Heart left ventricle (tissue), 16 donors: ENCODE measurements at regions not wholly inside any gene's neighbourhood (a gene's known extent, or its start where the extent isn't known, plus 50 kb on each side); places are given as distances from the start of the nearest gene placed in this dataset.
"Not testable (repeated sequence)": the region's sequence is repeated elsewhere in the genome, so short reads cannot be mapped to it uniquely, and the experiment has no call there.

Experiments
- ATAC-seq, 4 donors: fragments of 200-7000 bp; cut with Tn5 transposase; one replicate each; pipeline ENCODE4 v1.9.1; 2020 to 2022; ENCODE audit warnings: moderate library complexity in 4 of 4, mild to moderate bottlenecking in 3 of 4, moderate number of reproducible peaks in 1 of 4
- DNase-seq, 5 donors: peaks; one replicate each; pipeline ENCODE4 v3.0.0-alpha.2; 2020
- H3K27ac ChIP-seq, 12 donors: fragments of 200-600 bp; sonication (generic) in 4 of 12; one replicate each; pipeline versions ENCODE4 v1.5.0 to v1.8.0; 2016 to 2022; ENCODE audit warnings: mild to moderate bottlenecking in 2 of 12
- H3K27me3 ChIP-seq, 9 donors: fragments of 200-600 bp; sonication (generic) in 2 of 9; one replicate each; pipeline versions ENCODE4 v1.5.1 to v1.8.0; 2016 to 2022; ENCODE audit warnings: mild to moderate bottlenecking in 3 of 9
- H3K36me3 ChIP-seq, 9 donors: fragments of 200-600 bp; sonication (generic) in 2 of 9; one replicate each; pipeline versions ENCODE4 v1.5.0 to v1.8.0; 2018 to 2022; ENCODE audit warnings: mild to moderate bottlenecking in 2 of 9
- H3K4me1 ChIP-seq, 12 donors: fragments of 200-600 bp; sonication (generic) in 4 of 12; one replicate each; pipeline versions ENCODE4 v1.5.0 to v1.8.0; 2016 to 2022; ENCODE audit warnings: mild to moderate bottlenecking in 3 of 12
- H3K4me3 ChIP-seq, 12 donors: fragments of 200-600 bp; sonication (generic) in 4 of 12; one replicate each; pipeline versions ENCODE4 v1.5.0 to v1.8.0; 2017 to 2022; ENCODE audit warnings: mild to moderate bottlenecking in 9 of 12, moderate library complexity in 4 of 12
- H3K9me3 ChIP-seq, 12 donors: fragments of 200-600 bp; sonication (generic) in 4 of 12; one replicate each; pipeline versions ENCODE4 v1.5.0 to v1.8.0; 2016 to 2022; ENCODE audit warnings: mild to moderate bottlenecking in 1 of 12
- POLR2A ChIP-seq, 2 donors: fragments of 450-650 bp; IDR thresholded peaks; one replicate each; pipeline ENCODE4 v1.6.1; 2017; ENCODE audit warnings: antibody characterized with exemption in 2 of 2, mild to moderate bottlenecking in 2 of 2, moderate library complexity in 2 of 2
- WGBS, 4 donors: extraction: QIAGEN DNeasy Blood & Tissue Kit in 2 of 4; methylation state at CpG; one replicate each; pipeline versions ENCODE4 v1.1.5 to v1.1.7; 2013 to 2018; 5-methylcytosine and 5-hydroxymethylcytosine counted together
- intact Hi-C, 10 donors: fragments of 100-400 bp; cut with DNase I; formaldehyde crosslinking; loops; one replicate each; pipeline versions ENCODE4 v1.11.1 to v1.14.2; 2022
- TF ChIP-seq, protein P1 (sequence below), 12 donors: fragments of 200-600 bp; sonication (generic) in 4 of 12; IDR thresholded peaks; one replicate each; pipeline versions ENCODE4 v1.5.0 to v1.8.0; 2018 to 2022; ENCODE audit warnings: antibody characterized with exemption in 12 of 12, mild to moderate bottlenecking in 5 of 12
- donor health status: ischemic (EF 13 %, LVEDD 7.1; RV severe dilation, severe dysfunction).
- donor health status: healthy with polysubstance abuse.
- donor health status: DM: no; HTN: yes; CAD: no.
- donor health status: DM: no; HTN: no; CAD: no.
- donor health status: ischemic (EF 25% LVEDD 6.9; RV normal size, moderate dysfunction).
- donor health status: ischemic (EF 25% LVEDD 5.7; RV mildly dilated, moderate dysfunction).
- donor health status: healthy.
- donor health status: DM: yes; HTN: yes; CAD: no.
- donor health status: ischemic (EF 35%, LVEDD 5.7; RV mildly dilated, moderate dysfunction).
- donor health status: nonischemic (EF 11% LVEDD 7.7; RV severe dilation, severe dysfunction).
- donor health status: DM: yes; HTN: yes; CAD: no.
- donor health status: PGD.
- donor health status: ischemic (EF 29% LVEDD 5.4; RV normal size, mild dysfunction).
- donor health status: nonischemic (EF 23%, LVEDD 6.1; RV moderate dilation, normal function).

DNA sequence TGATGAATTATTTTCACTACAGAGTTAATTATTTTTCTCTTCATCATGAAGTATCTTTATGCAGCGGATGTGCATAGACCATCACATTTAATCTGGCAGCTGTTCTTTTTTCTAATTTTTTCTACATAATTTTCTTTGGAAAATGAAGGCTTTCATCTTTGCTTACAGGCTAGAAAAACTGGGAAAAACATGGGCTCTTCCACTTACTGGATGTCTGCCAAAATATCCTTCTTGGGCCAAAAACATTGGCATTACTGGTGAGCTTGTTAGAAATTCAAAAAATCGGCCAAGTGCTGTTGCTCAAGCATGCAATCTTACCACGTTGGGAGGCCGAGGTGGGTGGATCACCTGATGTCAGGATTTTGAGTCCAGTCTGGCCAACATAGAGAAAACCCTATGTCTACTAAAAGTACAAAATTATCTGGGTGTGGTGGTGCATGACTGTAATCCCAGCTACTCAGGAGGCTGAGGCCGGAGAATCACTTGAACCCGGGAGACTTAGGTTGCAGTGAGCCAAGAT is 176.8 kb downstream of the ZNF737 start:
- 83 to 91% (median 85%) methylated on average over 6 of the region's 6 CpGs for WGBS, 4 donors
- no peaks in the 10 kb centered on the region for H3K36me3 ChIP-seq
- ATAC-seq (no peak), DNase-seq (no peak)
- no peak overlapping the region for H3K27ac ChIP-seq
- no peak overlapping the region for H3K4me3 ChIP-seq
- no peaks in the 10 kb centered on the region for H3K4me1 ChIP-seq
- H3K9me3 ChIP-seq, result peaks cover 0 to 84% (median 16%) of the 10 kb centered on the region in 12 donors
- H3K27me3 ChIP-seq, result no peaks in the 10 kb centered on the region
- intact Hi-C loops, result no loop called here
- TF ChIP-seq, protein P1, sequence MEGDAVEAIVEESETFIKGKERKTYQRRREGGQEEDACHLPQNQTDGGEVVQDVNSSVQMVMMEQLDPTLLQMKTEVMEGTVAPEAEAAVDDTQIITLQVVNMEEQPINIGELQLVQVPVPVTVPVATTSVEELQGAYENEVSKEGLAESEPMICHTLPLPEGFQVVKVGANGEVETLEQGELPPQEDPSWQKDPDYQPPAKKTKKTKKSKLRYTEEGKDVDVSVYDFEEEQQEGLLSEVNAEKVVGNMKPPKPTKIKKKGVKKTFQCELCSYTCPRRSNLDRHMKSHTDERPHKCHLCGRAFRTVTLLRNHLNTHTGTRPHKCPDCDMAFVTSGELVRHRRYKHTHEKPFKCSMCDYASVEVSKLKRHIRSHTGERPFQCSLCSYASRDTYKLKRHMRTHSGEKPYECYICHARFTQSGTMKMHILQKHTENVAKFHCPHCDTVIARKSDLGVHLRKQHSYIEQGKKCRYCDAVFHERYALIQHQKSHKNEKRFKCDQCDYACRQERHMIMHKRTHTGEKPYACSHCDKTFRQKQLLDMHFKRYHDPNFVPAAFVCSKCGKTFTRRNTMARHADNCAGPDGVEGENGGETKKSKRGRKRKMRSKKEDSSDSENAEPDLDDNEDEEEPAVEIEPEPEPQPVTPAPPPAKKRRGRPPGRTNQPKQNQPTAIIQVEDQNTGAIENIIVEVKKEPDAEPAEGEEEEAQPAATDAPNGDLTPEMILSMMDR (IDR thresholded peaks at IDR 0.05), result no peak
- TF ChIP-seq POLR2A (IDR thresholded peaks at IDR 0.05), result no peak

DNA sequence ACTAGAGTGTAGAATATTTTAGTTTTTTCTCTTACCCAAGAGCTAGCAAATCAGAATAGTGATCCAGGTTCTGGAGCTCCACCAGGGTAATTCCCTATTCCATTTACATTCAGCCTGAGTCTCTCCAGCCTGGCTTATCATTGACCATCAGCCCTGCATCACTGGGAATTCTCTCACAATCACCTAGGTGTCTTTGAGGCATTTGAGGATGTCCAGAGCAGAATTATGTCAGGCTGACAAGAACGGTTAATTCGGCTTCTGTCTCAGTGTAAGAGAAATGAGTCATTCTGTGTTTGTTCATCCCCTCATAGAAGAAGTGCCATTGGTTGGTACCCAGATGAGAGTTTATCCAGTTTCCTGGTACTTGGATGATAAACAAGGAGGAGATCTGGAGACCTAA is 180.5 kb downstream of the ZNF737 start:
- no peaks in the 10 kb centered on the region for H3K27me3 ChIP-seq
- no peak overlapping the region for H3K27ac ChIP-seq
- H3K4me3 ChIP-seq, result no peak overlapping the region
- DNase-seq (no peak), ATAC-seq (no peak)
- no peaks in the 10 kb centered on the region for H3K4me1 ChIP-seq
- intact Hi-C loops, result no loop called here
- 36 to 45% (median 39%) methylated on average over 2 of the region's 2 CpGs for WGBS, 4 donors
- TF ChIP-seq POLR2A (IDR thresholded peaks at IDR 0.05), result no peak
- TF ChIP-seq, protein P1 (IDR thresholded peaks at IDR 0.05), result no peak
- H3K36me3 ChIP-seq, result no peaks in the 10 kb centered on the region
- H3K9me3 ChIP-seq, result peaks cover 0 to 68% (median 4%) of the 10 kb centered on the region in 12 donors

DNA sequence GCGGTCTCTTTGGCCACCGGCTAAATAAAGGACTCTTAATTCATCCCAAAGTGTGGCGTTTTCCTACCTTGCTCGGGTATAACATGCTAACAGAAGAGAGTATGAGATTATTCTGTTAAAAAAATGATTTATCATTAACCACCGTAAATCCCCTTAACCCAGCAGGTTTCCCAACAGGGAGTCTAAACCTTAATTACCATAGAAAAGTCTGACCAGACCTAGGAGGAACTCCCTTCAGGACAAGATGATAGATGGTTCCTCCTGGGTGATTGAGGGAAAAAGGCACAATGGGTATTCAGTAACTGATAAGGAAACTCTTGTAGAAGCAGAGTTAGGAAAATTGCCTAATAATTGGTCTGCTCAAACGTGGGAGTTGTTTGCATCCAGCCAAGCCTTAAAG is 193.7 kb downstream of the ZNF737 start:
- no peaks in the 10 kb centered on the region for H3K4me1 ChIP-seq
- H3K27ac ChIP-seq, result no peak overlapping the region
- intact Hi-C loops, result no loop called here
- no peaks in the 10 kb centered on the region for H3K36me3 ChIP-seq
- no peak for DNase-seq
- no peak for ATAC-seq
- WGBS, 4 donors, result 26 to 36% (median 32%) methylated on average over 6 of the region's 6 CpGs
- H3K9me3 ChIP-seq, result peaks cover 0 to 20% (median 0%) of the 10 kb centered on the region in 12 donors
- no peak for TF ChIP-seq POLR2A (IDR thresholded peaks at IDR 0.05)
- TF ChIP-seq, protein P1 (IDR thresholded peaks at IDR 0.05), result no peak
- no peak overlapping the region for H3K4me3 ChIP-seq
- H3K27me3 ChIP-seq, result no peaks in the 10 kb centered on the region

DNA sequence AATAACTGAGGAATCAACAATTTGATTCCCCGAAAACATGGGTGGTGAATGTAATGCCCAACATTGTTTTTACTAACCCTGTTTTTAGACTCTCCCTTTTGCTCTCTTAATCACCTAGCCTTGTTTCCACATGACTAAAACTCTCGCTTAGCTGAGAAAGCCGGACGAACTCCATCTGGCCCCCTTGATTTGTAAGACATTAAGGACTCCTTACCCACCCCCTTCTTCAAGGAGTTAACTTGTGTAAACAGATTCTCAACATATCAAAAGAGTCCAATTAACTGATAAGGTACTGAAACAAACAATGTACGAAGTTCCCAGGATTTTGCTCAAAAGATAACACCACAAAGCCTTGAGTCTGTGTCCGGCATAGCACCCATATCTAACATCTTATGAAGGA is 194.3 kb downstream of the ZNF737 start:
- ATAC-seq, H3K27ac ChIP-seq, H3K4me1 ChIP-seq, H3K36me3 ChIP-seq, H3K4me3 ChIP-seq, H3K27me3 ChIP-seq, DNase-seq, intact Hi-C loops: not testable (repeated sequence)
- 49 to 71% (median 56%) methylated on average over 6 of the region's 6 CpGs for WGBS, 4 donors
- peaks cover 0 to 17% (median 0%) of the 10 kb centered on the region in 12 donors for H3K9me3 ChIP-seq

DNA sequence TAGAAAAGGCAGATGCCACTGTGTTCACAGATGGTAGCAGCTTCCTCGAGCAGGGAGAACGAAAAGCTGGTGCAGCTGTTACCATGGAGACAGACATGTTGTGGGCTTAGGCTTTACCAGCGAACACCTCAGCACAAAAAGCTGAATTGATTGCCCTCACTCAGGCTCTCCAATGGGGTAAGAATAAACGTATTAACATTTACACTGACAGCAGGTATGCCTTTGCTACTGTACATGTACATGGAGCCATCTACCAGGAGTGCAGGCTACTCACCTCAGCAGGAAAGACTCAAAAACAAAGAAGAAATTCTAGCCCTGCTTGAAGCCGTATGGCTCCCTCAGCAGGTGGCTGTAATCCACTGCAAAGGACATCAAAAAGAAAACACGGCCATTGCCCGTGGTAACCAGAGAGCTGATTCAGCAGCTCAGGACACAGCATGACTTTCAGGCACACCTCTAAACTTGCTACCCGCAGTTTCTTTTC is 197.7 kb downstream of the ZNF737 start:
- Histone ChIP-seq H3K27ac (no peak overlapping the region), H3K4me3 (no peak overlapping the region), H3K36me3 (no peaks in the 10 kb centered on the region), H3K4me1 (peaks cover 0 to 9% (median 0%) of the 10 kb centered on the region in 12 donors), H3K9me3 (peaks cover 0 to 7% (median 0%) of the 10 kb centered on the region in 12 donors), H3K27me3 (no peaks in the 10 kb centered on the region)
- ATAC-seq (no peak), DNase-seq (no peak)
- 38 to 59% (median 42%) methylated on average over 8 of the region's 8 CpGs for WGBS, 4 donors
- TF ChIP-seq, protein P1 (IDR thresholded peaks at IDR 0.05), result no peak
- no peak for TF ChIP-seq POLR2A (IDR thresholded peaks at IDR 0.05)
- intact Hi-C loops, result loop anchor here in 1 of 10 donors (10.0 kb wide), 1 partner anchor 373 kb away; no protein-coding TSS in a partner anchor
